ENCODE measurements at regions not wholly inside any gene's neighbourhood (a gene's known extent, or its start where the extent isn't known, plus 50 kb on each side); places are given as distances from the start of the nearest gene placed in this dataset.
A peak's percentile ranks its signal among the peaks of the same experiment; 100 is the strongest.

GRCh38 chr10:29809383-29809782 is 174.6 kb upstream of the SVIL start:
- in situ Hi-C loops (cut with HindIII; ENCODE audit: low pct_ligation_motif_present, low sequenced_read_pairs): no loop called here
- Histone ChIP-seq H3K27ac (no peak overlapping the region), H3K4me3 (ENCODE audit: low read depth, low read length) (no peak overlapping the region), H3K36me3 (replicated peaks) (no peaks in the 10 kb centered on the region), H3K27me3 (replicated peaks) (no peaks in the 10 kb centered on the region)
- DNase-seq: no peak
- no peak for TF ChIP-seq CTCF (IDR thresholded peaks at IDR 0.05; ENCODE audit: low read depth, low read length, missing control alignments)

GRCh38 chr10:29807163-29807806 is 172.5 kb upstream of the SVIL start:
- TF ChIP-seq CTCF (IDR thresholded peaks at IDR 0.05; ENCODE audit: low read depth, low read length, missing control alignments): no peak
- Histone ChIP-seq H3K27me3 (replicated peaks) (no peaks in the 10 kb centered on the region), H3K36me3 (replicated peaks) (no peaks in the 10 kb centered on the region), H3K4me3 (ENCODE audit: low read depth, low read length) (no peak overlapping the region), H3K27ac (no peak overlapping the region)
- in situ Hi-C loops (cut with HindIII; ENCODE audit: low pct_ligation_motif_present, low sequenced_read_pairs): no loop called here
- peak; percentile 59 for DNase-seq

GRCh38 chr10:29806350-29806788 is 171.6 kb upstream of the SVIL start:
- TF ChIP-seq CTCF (IDR thresholded peaks at IDR 0.05; ENCODE audit: low read depth, low read length, missing control alignments): no peak
- Histone ChIP-seq H3K27ac (no peak overlapping the region), H3K27me3 (replicated peaks) (no peaks in the 10 kb centered on the region), H3K36me3 (replicated peaks) (no peaks in the 10 kb centered on the region), H3K4me3 (ENCODE audit: low read depth, low read length) (no peak overlapping the region)
- no peak for DNase-seq
- in situ Hi-C loops (cut with HindIII; ENCODE audit: low pct_ligation_motif_present, low sequenced_read_pairs): no loop called here

- no peak for DNase-seq
- Histone ChIP-seq H3K27me3 (replicated peaks) (no peaks in the 10 kb centered on the region), H3K36me3 (replicated peaks) (no peaks in the 10 kb centered on the region), H3K4me3 (ENCODE audit: low read depth, low read length) (no peak overlapping the region), H3K27ac (peak overlapping the region; percentile 89)
- no peak for TF ChIP-seq CTCF (IDR thresholded peaks at IDR 0.05; ENCODE audit: low read depth, low read length, missing control alignments)
- in situ Hi-C loops (cut with HindIII; ENCODE audit: low pct_ligation_motif_present, low sequenced_read_pairs): no loop called here
These were observed 170.5 kb upstream of the SVIL start for GRCh38 chr10:29805134-29805723.

- DNase-seq: peak; percentile 92
- TF ChIP-seq CTCF (IDR thresholded peaks at IDR 0.05; ENCODE audit: low read depth, low read length, missing control alignments): no peak
- Histone ChIP-seq H3K4me3 (ENCODE audit: low read depth, low read length) (peak overlapping the region; percentile 20), H3K27me3 (replicated peaks) (no peaks in the 10 kb centered on the region), H3K36me3 (replicated peaks) (no peaks in the 10 kb centered on the region), H3K27ac (peak overlapping the region; percentile 89)
- in situ Hi-C loops (cut with HindIII; ENCODE audit: low pct_ligation_motif_present, low sequenced_read_pairs): no loop called here
These were observed 169.5 kb upstream of the SVIL start for GRCh38 chr10:29804025-29804852.
